IPS-NIHi11 (cell line): ENCODE measurements at regions not wholly inside any gene's neighbourhood (a gene's known extent, or its start where the extent isn't known, plus 50 kb on each side); places are given as distances from the start of the nearest gene placed in this dataset.

Experiments
- DNase-seq: peaks from one replicate; pipeline ENCODE4 v3.0.0; 2012; ENCODE audit warnings: mixed read lengths, low spot score

- DNase-seq = peak; percentile 45
These were observed 58.9 kb upstream of the CTNNA2 start for GRCh38 chr2:79453918-79454317.

DNA sequence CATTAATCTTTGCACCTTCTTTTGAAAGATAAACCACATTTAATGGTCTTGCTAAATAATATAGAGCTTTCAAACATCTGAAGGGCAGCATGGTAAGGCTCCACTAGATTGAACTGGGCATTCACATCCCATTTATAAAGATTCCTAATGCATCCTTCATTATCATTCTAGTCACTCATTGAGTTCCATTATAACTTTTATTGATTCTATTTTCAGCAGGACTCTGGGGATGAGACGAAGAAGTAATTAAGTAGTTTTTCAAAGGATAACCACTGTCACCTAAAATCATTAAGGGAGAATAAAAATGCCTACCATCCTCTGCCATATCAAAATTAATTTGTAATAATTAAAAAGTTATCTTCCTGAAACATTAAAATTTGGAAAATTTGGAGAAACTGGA lies 60.2 kb upstream of the CTNNA2 start:
- DNase-seq = no peak

DNA sequence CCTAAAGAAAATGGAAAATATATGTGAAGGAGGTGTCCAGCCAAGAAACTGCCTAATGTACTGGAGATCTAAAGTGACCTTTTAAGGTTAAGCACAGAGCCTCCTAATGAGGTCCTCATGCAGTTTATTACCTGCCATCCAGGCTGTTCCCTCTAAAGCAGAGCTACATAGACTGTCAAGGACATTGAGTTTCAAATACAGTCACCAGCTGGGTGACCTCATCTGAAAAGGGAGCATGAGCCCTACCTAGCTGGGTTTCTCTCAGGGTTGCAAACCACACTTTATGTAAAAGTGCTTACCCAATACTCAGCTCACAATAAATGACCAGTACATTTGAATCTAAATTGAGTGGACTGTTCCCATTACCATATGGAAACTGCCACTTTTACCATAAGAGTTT lies 65.4 kb upstream of the CTNNA2 start:
- no peak for DNase-seq

DNA sequence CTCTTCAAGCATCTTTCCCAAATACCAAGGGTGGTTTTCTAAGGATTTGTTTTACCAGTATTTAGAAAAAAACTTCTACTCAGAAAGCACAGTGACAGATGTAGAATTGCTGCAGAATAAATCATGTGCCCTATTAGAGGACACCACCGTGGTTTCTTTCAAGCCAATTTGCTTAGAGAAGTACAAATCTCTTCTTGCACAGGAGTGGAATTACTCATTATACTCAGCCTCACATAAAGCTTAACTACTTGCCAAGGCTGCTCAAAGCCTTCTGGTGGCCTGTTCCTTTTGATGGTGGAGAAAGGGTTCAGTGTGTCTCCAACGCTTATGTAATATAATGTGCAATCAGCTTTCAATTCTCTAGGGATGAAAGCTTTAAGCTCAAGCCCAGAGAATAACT lies 66.5 kb upstream of the CTNNA2 start:
- no peak for DNase-seq

DNA sequence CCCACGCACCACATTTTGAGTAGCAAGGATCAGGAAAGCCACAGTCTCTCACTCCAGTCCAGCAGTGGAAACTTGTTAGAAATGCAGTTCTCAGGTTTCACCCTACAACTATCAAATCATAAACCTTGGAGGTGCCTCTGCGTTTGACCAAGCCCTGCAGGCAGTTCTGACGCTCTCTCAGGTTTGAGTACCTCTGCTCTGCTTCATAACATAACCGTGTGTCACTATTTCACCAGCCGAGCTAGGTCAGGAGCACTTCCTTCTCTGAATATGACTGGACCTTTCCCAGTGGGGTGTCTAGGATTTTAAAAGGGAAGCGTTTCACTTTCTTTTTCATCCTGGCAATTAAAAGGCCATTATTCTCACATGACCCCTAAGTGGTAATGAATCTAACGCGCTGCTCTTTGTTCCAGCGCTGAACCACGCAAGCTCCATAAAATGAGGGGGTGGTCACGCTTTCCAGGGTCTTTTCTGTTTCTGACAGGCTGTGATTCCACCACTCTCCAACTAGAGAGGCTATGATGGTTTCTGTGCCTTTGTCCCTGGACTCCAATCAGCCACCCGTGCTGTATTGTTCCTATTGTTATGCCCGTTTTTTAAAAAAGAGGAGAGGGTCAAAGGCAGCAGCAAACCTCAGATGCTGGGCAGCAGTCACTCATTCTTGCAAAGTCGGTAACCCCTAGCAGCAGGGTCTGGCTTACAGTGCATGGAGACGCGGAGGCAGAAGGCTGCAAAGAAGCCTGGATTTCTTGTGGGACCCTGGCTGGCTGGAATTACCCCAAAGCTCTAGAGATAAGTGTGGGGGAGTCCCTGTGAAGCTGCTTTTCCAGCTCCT lies 75.2 kb upstream of the CTNNA2 start:
- peak; percentile 14 for DNase-seq

GRCh38 chr2:79434362-79434761 lies 78.5 kb upstream of the CTNNA2 start:
- DNase-seq = no peak

GRCh38 chr2:79432731-79433146 lies 80.1 kb upstream of the CTNNA2 start:
- peak; percentile 11 for DNase-seq

GRCh38 chr2:79428745-79429144 lies 84.1 kb upstream of the CTNNA2 start:
- DNase-seq = peak; percentile 10

DNA sequence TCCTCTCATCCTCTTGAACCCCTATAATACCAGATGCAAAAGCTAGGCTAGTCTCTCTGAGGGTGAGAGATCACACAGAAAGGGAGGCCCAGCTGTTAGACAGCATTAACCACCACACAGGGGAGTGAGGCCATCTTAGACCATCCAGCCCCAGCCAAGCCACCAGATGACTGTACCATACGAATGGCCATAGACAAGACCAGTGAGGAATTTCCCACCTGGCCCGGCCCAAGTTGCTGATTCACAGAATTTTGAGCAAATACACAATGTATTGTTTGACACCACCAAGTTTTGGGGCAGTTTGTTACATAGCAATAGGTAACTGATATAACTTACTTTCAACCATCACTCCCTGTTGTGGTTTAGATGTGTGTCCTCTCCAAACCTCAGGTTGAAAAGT lies 98.2 kb upstream of the CTNNA2 start:
- DNase-seq = no peak

GRCh38 chr2:79394485-79394859 lies 118.4 kb upstream of the CTNNA2 start:
- no peak for DNase-seq

DNA sequence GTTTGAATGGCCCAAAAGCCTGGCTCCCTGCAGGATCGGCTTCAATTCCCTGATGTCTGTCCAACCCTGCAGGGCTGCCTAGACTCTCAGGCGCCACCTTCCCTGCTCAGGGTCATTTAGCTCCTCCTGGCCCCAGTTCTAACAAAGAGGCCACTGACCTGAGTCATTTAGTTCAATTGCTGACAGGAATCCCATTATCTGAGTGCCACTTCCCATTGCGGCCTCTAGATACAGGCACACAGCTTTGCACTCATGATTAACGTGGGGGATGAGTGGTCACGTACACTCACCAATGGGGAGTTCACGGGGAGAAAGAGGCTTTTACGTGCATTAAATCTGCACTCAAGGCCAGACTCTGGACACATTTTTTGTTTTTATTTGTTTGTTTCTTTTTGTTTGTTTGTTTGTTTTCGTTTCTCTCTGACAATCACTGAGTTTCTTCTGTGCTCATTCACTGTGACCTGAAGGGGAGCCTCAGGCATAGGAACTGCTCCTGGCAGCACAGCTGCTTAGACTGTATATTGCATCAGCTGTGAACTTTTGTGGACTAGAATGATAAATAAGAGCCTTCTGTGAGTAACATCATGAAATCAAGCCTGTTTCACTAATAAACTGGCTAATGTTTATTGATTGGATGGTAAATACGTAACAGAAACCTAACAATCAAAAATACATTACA lies 118.9 kb upstream of the CTNNA2 start:
- DNase-seq = peak; percentile 54

DNA sequence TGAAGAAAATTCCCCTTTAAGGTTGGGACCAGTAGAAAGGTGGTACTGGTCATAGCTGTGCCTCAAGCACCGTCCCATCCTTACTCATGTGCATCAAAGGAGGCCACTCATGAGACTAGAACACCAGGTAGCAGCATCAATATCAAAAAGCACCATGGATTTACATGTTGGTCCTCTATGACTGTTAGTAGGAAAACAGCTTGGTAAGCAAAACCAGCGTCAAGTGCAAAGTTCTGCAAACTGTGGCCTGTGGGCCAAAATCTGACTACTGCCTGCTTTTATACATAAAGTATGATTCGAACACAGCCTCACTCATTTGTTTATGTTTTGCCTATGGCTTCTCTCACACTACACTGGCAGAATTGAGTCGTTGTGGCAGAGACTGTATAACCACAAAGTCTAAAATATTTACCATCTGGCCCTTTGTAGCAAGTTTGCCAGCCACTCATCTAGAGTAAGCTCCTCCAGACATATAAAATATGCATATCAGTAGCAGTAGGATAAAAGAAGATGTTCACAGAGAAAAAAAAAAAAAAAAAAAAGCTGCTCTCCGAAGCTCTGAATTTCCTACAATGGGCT lies 119.7 kb upstream of the CTNNA2 start:
- DNase-seq = no peak

- no peak for DNase-seq
These were observed 123.4 kb upstream of the CTNNA2 start for GRCh38 chr2:79389481-79389880.

DNA sequence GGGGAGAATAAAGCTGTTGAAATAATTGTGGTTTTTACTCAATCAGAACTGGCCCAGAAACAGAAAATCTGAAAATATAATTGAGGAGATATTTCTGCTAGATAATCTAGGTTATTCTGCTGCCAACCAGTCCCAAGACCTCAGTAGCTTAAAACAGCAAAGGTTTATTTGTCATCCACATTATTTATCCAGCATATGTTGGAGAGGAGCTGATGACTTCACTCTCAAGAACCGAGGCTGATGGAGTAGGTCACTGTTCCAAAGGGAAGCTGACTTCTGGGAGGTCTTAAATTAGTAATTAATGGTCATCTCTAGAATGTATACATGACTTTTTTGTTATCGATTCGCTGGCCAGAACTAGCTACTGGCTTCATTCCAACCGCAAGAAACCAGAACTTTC lies 124.8 kb upstream of the CTNNA2 start:
- DNase-seq = no peak

- no peak for DNase-seq
These were observed 125.4 kb upstream of the CTNNA2 start for GRCh38 chr2:79387431-79387830.

DNA sequence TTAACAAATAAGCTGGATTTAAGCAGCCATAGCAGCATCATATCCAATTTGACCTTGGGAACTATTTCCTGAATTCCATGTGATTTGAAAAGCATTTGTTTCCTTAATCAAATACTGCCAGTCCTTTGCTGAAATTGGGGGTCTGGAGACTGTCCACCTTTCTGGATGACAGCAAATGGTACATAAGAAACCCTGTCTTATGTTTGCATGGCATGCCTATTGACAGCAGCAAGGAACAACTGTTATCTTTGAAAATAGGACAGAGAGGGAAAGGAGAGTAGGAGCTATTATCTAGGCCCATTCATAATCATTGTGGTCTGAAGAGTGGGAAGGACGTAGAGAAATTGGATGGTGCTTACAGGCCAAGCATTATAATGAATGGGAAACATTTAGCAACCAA lies 129.2 kb upstream of the CTNNA2 start:
- DNase-seq = no peak

DNA sequence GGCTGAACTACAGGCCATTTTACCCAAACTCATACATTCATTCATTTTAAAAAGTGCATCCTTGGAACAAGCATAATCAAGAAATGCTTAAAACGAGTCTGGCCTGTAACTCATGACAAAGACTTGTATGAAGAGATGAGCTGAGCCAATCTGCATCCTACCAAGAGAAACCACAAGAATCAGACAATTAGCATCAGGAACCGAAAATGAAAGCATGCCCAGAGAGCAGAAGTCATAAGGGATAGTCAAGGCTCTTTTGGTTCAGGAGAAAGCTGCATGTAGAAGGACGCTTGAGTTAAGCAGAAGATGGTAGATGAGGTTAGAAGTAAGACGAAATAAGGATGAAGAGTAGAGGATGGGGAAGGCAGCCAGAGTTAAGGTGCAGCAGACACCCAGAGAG lies 137.0 kb upstream of the CTNNA2 start:
- no peak for DNase-seq

- DNase-seq = no peak
These were observed 139.3 kb upstream of the CTNNA2 start for GRCh38 chr2:79373358-79374130.

DNA sequence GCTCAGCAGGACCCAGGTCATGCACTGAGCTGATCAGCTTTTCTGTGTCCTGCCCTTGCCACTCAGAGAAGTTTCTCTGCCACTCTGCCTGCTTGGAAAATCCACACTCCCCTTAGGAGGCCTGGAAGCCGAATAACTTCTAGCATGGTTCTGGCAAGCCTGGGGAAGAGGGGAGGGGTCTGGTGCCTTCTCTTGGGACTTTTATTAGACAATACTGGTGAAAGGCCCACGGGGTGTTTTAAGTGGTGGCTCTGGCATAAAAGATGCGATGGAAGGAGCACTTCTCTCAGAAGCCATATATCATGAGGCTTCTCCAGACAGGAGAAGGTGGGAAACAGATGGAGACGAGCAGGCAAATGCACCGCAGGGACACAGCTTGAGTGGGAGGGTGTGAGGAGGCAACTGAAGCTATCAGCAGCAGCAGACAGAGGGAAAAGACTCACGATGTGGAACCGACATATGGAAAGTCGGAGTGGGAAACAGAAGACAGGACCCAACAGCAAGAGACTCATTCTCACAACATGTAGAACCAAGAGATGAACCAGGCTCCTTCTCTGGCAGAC lies 141.8 kb upstream of the CTNNA2 start:
- no peak for DNase-seq

DNA sequence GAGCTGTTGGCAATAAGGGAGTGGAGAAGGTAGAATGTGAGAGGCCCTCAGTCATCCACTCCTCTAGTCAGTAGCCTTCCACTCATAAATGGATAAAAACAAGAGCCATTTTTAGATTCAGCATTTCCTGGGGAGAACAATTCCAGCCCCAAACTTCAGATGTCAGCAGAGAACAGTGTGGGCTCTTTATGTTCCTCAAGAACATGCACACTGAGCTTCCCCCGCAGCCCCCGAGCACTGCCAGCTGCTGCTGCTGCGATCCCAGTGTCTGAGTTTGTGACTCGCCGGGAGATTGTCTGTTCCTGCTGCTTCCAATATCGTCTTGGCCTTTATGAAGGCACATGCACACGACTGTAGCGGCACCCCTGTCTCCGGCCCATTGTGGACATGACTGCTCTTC lies 143.7 kb upstream of the CTNNA2 start:
- DNase-seq = no peak

DNA sequence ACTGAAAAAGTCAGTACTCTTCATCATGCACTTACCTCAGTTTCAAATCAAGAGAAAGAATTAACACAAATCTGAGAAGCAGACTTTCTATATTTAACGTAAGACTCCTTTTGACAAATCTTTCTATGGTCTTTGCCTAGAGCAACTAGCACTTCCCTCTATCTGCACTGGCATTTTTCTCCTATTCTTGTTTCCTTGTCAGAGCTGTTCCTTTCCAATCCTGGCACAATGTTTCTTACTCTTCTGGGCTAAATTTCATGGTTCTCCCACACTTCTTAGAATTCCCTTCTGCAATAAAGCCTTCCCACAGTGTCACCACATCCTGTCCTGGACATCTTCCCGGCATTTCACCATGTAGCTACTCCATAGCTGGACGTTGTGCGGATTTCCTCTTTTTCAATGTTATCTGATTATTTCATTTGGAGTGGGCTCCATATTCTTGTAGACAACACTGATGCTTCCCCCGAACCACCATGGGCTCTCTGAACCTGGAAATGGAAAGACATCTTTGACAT lies 144.7 kb upstream of the CTNNA2 start:
- no peak for DNase-seq

DNA sequence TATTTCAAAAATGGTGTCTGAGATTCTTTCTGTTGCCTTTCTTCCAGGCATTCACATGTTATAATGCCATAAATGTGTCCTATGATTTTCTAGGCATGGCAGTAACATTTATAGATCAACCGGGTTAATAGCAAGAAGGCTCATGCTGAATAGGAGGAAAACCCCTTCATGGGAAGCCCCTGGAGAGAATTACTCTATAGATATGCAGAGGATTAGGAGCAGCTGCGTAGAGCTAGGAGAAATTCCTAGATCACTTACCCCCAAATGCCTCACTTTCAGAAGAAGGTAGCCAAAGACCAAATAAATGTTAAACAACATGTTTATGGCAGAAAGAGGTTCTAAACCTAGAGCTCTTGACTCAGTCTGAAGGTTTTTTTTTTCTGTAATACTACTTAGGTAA lies 153.4 kb upstream of the CTNNA2 start:
- no peak for DNase-seq
